GM12892 (cell line): ENCODE measurements at regions not wholly inside any gene's neighbourhood (a gene's known extent, or its start where the extent isn't known, plus 50 kb on each side); places are given as distances from the start of the nearest gene placed in this dataset.

Experiments used
- POLR2A ChIP-seq: IDR thresholded peaks from 2 replicates; pipeline ENCODE4 v1.6.1; 2011; ENCODE audit warnings: low read depth, low read length, control low read depth
- POLR2AphosphoS5 ChIP-seq: IDR thresholded peaks from 2 replicates; pipeline ENCODE4 v1.6.1; 2011; ENCODE audit warnings: low read depth, low read length, control low read depth
- TAF1 ChIP-seq: IDR thresholded peaks from 2 replicates; pipeline ENCODE4 v1.6.1; 2011; ENCODE audit warnings: low read depth, mild to moderate bottlenecking, control low read depth, low read length, borderline replicate concordance

GRCh38 chr18:40995529-40995928 is 959.5 kb upstream of the PIK3C3 start:
- TF ChIP-seq POLR2A: no peak
- TF ChIP-seq POLR2AphosphoS5: no peak
- TF ChIP-seq TAF1: no peak
